HUES6 (cell line): ENCODE measurements at regions not wholly inside any gene's neighbourhood (a gene's known extent, or its start where the extent isn't known, plus 50 kb on each side); places are given as distances from the start of the nearest gene placed in this dataset.
"Not testable (repeated sequence)": the region's sequence is repeated elsewhere in the genome, so short reads cannot be mapped to it uniquely, and the experiment has no call there.

Source experiments
- H3K27ac ChIP-seq: 2 replicates; pipeline ENCODE4 v1.7.0; 2013; ENCODE audit warnings: low read depth, mild to moderate bottlenecking, low read length, inconsistent platforms
- H3K27me3 ChIP-seq: 2 replicates; pipeline ENCODE4 v1.6.1; 2013; ENCODE audit warnings: low read length; ENCODE audit not compliant: control insufficient read depth, insufficient read depth
- H3K36me3 ChIP-seq: 2 replicates; pipeline ENCODE4 v1.6.1; 2013; ENCODE audit warnings: low read length; ENCODE audit not compliant: control insufficient read depth, insufficient read depth
- H3K4me1 ChIP-seq: 2 replicates; pipeline ENCODE4 v1.6.1; 2013; ENCODE audit warnings: low read length; ENCODE audit not compliant: control insufficient read depth, insufficient read depth
- H3K4me3 ChIP-seq: 2 replicates; pipeline ENCODE4 v1.5.1; 2013; ENCODE audit warnings: low read depth, low read length
- H3K9ac ChIP-seq: one replicate; pipeline ENCODE4 v1.6.1; 2013; ENCODE audit warnings: mild to moderate bottlenecking, low read length
- H3K9me3 ChIP-seq: 2 replicates; pipeline ENCODE4 v1.6.1; 2013; ENCODE audit warnings: low read depth, low read length; ENCODE audit not compliant: control insufficient read depth, insufficient read depth

GRCh38 chr2:14064346-14064745 lies 568.2 kb upstream of the LRATD1 start:
- no peak overlapping the region for H3K4me3 ChIP-seq
- no peaks in the 10 kb centered on the region for H3K9me3 ChIP-seq
- H3K4me1 ChIP-seq = no peaks in the 10 kb centered on the region
- H3K27me3 ChIP-seq = no peaks in the 10 kb centered on the region
- H3K27ac ChIP-seq = no peak overlapping the region
- H3K36me3 ChIP-seq = no peaks in the 10 kb centered on the region
- H3K9ac ChIP-seq = no peak overlapping the region

- Histone ChIP-seq H3K4me1 (no peaks in the 10 kb centered on the region; the same call in 1 of the 2 replicates), H3K27ac (no peak overlapping the region), H3K9me3 (no peaks in the 10 kb centered on the region), H3K36me3 (no peaks in the 10 kb centered on the region), H3K4me3 (no peak overlapping the region), H3K9ac (no peak overlapping the region), H3K27me3 (no peaks in the 10 kb centered on the region)
Observed at GRCh38 chr2:14072338-14072737, 560.2 kb upstream of the LRATD1 start.

DNA sequence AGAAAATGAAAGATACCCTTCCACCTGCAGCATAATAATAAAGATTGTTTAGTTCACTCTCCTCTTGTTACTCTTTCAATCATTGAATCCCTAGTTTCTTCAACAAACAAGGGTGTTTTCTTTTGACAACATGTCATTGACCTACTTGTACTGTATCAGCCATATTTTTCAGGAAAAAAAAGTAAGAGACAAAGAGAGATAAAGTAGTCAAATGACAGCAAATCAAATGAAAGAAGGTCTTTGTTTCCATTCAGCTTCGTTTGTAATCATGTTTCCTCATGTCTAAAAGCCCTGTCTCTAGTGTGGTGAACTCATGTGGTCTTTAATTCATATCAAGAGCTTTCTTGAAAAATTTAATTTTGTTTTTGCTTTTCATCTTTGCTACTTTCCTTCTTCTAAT lies 557.8 kb upstream of the LRATD1 start:
- no peaks in the 10 kb centered on the region for H3K27me3 ChIP-seq
- no peak overlapping the region for H3K4me3 ChIP-seq
- no peak overlapping the region for H3K27ac ChIP-seq
- H3K4me1 ChIP-seq = peaks cover under 1% of the 10 kb centered on the region; the same call in 1 of the 2 replicates
- no peak overlapping the region for H3K9ac ChIP-seq
- no peaks in the 10 kb centered on the region for H3K9me3 ChIP-seq
- H3K36me3 ChIP-seq = no peaks in the 10 kb centered on the region

DNA sequence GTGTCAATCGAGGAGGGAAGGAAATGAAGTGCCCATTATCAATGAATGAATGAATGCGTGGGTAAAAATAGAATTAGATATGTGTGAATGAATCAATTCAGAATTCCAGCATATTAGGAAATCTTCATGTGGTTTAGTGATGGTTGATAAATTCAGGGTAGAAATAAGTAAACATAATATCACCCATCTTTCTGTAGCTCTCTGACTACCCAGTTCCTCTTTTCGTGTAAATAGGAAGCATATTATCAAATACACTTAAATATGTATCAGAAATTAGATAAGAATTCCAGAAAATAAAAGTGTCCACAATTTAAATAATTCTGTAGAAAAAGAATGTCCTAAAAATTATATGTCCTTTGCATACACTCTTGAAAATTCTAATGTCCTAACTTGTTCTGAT lies 552.9 kb upstream of the LRATD1 start:
- Histone ChIP-seq H3K9me3 (peaks cover 9% of the 10 kb centered on the region; the same call in 1 of the 2 replicates), H3K27me3 (no peaks in the 10 kb centered on the region), H3K4me1 (peaks cover 6% of the 10 kb centered on the region; the same call in 1 of the 2 replicates), H3K9ac (no peak overlapping the region), H3K36me3 (no peaks in the 10 kb centered on the region), H3K27ac (no peak overlapping the region), H3K4me3 (no peak overlapping the region)

GRCh38 chr2:14081521-14081920 lies 551.0 kb upstream of the LRATD1 start:
- H3K36me3 ChIP-seq = no peaks in the 10 kb centered on the region
- no peak overlapping the region for H3K9ac ChIP-seq
- peaks cover 6% of the 10 kb centered on the region; the same call in 1 of the 2 replicates for H3K4me1 ChIP-seq
- H3K27ac ChIP-seq = no peak overlapping the region
- peaks cover 9% of the 10 kb centered on the region; the same call in 1 of the 2 replicates for H3K9me3 ChIP-seq
- no peaks in the 10 kb centered on the region for H3K27me3 ChIP-seq
- H3K4me3 ChIP-seq = no peak overlapping the region

- H3K9me3 ChIP-seq = peaks cover 9% of the 10 kb centered on the region; the same call in 1 of the 2 replicates
- peaks cover 6% of the 10 kb centered on the region; the same call in 1 of the 2 replicates for H3K4me1 ChIP-seq
- no peak overlapping the region for H3K27ac ChIP-seq
- H3K4me3 ChIP-seq = no peak overlapping the region
- no peaks in the 10 kb centered on the region for H3K36me3 ChIP-seq
- H3K9ac ChIP-seq = no peak overlapping the region
- H3K27me3 ChIP-seq = no peaks in the 10 kb centered on the region
Observed at GRCh38 chr2:14082640-14083039, 549.9 kb upstream of the LRATD1 start.

DNA sequence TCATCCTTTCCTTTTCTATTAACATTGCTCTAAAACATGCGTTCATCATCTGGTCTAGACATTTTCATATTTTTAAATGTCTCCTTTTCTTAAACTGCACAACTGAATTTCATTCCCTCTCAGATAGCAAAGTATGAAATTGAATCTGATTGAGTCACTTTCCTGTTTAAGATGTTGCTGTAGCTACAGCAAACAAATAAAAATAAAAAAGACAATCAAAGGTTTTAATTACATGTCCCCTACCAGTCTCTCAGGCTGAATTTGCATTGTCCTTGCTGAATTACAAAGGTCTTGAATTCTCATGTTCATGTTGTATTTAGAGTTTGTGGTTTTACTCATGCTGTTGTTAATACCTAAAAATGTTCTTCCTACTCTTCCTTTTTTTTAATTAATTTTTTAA lies 537.9 kb upstream of the LRATD1 start:
- Histone ChIP-seq H3K4me1 (no peaks in the 10 kb centered on the region), H3K27ac (no peak overlapping the region), H3K9ac (no peak overlapping the region), H3K27me3 (no peaks in the 10 kb centered on the region), H3K4me3 (no peak overlapping the region), H3K36me3 (no peaks in the 10 kb centered on the region), H3K9me3 (peaks cover 11% of the 10 kb centered on the region; the same call in 1 of the 2 replicates)

DNA sequence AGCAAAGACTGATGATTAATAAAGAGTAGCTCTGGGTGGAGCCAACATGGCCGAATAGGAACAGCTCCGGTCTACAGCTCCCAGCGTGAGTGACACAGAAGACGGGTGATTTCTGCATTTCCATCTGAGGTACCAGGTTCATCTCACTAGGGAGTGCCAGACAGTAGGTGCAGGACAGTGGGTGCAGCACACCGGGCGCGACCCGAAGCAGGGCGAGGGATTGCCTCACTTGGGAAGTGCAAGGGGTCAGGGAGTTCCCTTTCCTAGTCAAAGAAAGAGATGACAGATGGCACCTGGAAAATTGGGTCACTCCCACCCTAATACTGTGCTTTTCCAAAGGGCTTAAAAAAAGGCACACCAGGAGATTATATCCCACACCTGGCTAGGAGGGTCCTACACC lies 533.4 kb upstream of the LRATD1 start:
- H3K4me3 ChIP-seq, H3K36me3 ChIP-seq, H3K27ac ChIP-seq, H3K27me3 ChIP-seq, H3K4me1 ChIP-seq, H3K9ac ChIP-seq: not testable (repeated sequence)
- H3K9me3 ChIP-seq = peaks cover 11% of the 10 kb centered on the region; the same call in 1 of the 2 replicates

- H3K27ac ChIP-seq = no peak overlapping the region
Observed at GRCh38 chr2:14114275-14114674, 518.2 kb upstream of the LRATD1 start.

GRCh38 chr2:14120376-14120775 lies 512.1 kb upstream of the LRATD1 start:
- Histone ChIP-seq H3K9me3 (no peaks in the 10 kb centered on the region), H3K4me1 (no peaks in the 10 kb centered on the region), H3K9ac (no peak overlapping the region), H3K27ac (no peak overlapping the region), H3K36me3 (no peaks in the 10 kb centered on the region), H3K27me3 (no peaks in the 10 kb centered on the region), H3K4me3 (no peak overlapping the region)

More at GRCh38 chr2:14114275-14114674, 518.2 kb upstream of the LRATD1 start:
- no peaks in the 10 kb centered on the region for H3K27me3 ChIP-seq
- H3K9me3 ChIP-seq = no peaks in the 10 kb centered on the region
- no peaks in the 10 kb centered on the region for H3K36me3 ChIP-seq
- no peak overlapping the region for H3K4me3 ChIP-seq
- H3K4me1 ChIP-seq = no peaks in the 10 kb centered on the region
- no peak overlapping the region for H3K9ac ChIP-seq

GRCh38 chr2:14123436-14124103 lies 508.9 kb upstream of the LRATD1 start:
- Histone ChIP-seq H3K4me3 (no peak overlapping the region), H3K9me3 (0 out of 2 replicates have a peak, but pooled peaks cover 3% of the 10 kb centered on the region), H3K4me1 (no peaks in the 10 kb centered on the region), H3K9ac (no peak overlapping the region), H3K27me3 (no peaks in the 10 kb centered on the region), H3K36me3 (no peaks in the 10 kb centered on the region), H3K27ac (no peak overlapping the region)
